HG03520 (cell line): ENCODE measurements at regions not wholly inside any gene's neighbourhood (a gene's known extent, or its start where the extent isn't known, plus 50 kb on each side); places are given as distances from the start of the nearest gene placed in this dataset.

Experiments
- ATAC-seq: cut with Tn5 transposase; IDR thresholded peaks from one replicate; pipeline ENCODE4 v1.9.1; 2021; ENCODE audit warnings: mild to moderate bottlenecking, moderate library complexity; ENCODE audit not compliant: unreplicated experiment

DNA sequence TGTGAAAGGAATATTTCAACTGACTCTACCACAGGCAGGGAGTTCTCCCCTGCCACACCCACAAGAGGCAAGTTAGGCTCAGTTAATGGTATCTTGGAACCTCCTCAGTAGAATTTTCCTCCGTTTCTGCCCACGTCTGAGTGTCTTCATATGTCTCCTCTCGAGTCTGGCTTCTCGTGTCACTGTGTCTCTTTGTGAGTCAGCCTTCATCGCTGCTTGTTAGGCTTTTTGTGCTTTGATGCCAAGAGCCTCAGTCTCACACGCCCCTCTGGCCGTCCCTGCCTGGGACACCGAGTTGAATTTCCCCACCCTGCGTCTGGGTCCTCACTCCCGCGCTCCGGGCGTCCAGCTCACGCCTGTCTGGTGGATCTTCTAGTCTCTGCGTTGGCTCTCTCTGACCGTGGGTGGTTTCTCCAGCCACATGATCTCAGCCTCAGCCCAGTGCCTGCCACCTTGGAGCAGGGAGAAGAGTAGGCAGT lies 125.7 kb upstream of the GADD45A start:
- ATAC-seq: no peak

DNA sequence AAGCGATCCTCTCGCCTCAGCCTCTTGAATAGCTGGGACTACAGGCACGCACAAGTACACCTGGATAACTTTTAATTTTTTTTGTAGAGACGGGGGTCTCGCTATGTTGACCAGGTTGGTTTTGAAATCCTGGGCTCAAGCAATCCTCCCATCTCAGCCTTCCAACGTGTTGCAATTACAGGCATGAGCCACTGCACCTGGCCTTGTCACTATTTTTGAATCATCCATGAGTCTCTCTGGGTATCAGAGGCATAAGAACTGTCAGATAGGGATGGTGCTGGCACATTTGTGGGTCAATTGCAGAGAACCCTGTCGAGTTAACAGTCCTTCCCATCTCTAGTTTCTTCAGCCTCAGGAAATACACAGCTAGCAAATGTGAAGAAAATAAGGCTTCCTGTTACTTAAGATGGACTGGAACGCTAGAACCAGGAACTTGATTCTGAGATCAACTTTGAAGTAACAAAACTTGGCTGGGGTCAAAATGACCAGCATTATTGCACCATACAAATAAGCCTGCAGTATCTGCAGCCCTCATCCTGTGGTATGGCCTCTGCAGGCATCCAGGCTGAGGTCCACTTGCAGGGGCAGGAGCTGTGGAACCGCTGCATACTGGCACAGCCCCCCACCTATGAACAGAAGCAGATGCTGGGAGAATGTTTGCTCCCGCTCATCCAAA lies 124.3 kb upstream of the GADD45A start:
- no peak for ATAC-seq

DNA sequence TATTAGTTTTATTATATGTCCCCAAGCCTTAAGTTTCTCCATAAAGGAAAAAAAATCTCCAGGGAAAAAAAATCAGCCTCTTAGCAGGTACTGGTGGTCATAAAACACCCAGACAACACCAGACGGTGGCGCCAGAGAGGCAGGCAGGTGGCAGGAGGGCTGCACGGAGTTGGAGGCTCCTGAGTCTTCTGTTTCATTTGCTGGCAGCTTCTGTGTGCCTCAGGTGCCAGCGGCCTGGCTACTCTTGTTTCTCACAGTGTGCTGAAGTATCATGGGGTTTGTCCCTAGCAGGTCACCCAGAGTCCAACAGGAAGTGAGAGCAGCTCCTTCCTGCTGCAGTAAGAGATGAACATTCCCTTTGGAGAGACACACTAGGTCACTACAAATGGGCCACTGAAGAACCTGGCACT lies 123.3 kb upstream of the GADD45A start:
- peak; percentile 86 for ATAC-seq

DNA sequence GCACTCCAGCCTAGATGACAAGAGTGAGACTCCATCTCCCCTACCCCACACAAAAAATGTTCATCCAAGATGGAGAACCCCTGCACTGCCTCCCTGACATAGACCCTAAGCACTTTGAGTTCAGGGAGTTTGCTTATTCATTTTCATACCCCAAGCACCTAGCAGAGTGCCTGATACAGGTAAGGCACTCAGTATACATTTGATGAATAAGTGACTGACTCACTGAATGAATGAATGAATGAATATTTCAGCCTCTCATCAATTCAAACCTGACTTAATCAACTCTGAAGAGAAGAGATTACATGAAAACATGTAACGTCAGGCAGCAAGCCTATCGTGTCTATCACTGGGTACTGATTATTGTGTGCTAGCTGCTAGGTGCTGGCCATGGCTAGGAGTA lies 121.3 kb upstream of the GADD45A start:
- ATAC-seq: no peak

DNA sequence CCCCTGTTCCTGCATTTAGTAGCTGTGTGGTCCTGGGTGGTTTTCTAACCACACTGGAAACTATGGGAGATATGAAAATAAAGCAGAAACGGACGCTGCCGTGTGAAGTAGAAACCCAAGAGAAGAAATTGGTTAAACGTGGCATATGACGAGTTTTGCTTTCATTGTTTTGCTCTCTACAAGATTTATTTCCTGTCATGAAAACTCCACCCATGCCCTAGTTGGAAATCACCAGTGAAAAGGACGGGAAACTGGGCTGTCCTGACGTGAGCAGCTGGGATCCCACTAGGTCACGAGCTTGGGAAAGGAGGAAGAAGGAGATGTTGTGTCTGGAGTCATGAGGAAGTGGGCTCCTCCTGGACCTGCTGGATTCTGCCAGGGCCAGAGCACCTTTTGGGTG lies 120.8 kb upstream of the GADD45A start:
- no peak for ATAC-seq

DNA sequence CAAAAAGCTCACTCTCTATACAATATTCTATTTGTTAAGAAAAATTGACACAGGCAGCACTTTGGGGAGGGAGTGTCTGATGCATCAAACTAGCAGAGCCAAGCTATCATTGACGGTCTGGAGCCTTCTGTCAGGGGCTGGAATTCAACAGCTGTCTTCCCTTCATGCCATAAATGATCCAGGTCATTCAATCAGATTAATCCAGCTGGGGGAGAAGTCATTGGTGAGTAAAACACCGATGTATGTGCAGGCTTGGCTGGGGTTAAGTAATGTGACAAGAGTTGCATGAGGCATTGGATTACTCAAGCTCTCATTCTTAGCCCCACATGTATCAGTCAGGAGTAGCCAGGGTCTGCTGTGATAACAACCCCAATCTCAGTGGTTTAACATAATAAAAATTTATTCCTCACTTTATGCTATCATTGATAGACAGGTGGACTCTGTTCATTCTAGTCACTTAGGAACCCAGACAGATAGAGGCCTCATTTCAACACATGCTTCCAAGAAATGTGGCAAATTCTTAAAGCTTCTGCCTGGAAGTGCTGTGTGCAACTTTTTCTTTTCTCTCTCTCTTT lies 118.1 kb upstream of the GADD45A start:
- no peak for ATAC-seq

DNA sequence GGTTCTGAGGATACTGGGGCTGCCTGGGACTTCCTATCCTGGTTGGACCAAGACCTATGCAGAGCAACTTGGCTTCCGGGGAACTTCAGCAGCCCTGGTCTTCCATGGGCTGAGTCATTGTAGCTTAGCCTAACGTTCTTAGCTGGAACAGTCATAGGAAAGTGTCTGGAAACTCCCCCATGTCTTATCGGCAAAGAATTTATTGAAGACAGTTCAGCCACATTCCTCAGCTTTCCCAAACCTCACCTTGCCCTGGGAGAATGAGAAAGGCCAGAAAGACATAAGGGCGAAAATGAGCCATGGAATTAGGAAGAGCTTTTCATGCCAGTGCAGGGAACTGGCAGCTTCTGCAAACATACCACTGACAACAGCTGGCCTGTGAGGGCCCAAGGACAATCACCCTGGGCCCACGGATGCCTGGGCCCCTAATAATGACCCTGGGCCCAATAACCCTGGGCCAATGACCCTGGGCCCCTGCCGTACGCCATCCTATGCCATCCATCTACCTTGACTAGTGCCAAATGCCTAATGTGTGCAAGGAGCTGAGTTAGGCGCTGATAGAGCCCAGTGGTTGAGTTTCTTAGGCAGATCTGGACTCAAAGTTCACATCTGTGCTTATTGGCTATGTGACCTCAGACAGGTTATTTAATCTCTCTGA lies 114.4 kb upstream of the GADD45A start:
- no peak for ATAC-seq

DNA sequence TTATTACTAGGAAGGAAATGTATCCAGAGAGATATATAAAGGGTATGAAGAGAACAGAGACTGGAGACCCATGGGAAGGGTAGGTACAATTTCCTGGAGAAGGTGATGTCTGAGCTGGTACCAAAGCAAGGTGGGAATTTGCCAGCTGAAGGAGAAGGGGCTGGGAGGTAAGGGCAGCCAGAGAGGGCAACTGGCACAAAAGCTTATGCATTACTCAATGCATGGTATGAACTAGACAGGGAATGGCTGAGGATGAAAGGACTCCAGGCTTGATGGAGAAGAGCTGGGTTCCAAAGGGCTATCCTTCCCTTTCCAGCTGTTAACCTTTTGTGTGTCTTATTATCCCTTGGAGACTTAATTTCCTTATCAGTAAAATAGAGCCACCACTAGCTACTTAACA lies 113.6 kb upstream of the GADD45A start:
- ATAC-seq: no peak

DNA sequence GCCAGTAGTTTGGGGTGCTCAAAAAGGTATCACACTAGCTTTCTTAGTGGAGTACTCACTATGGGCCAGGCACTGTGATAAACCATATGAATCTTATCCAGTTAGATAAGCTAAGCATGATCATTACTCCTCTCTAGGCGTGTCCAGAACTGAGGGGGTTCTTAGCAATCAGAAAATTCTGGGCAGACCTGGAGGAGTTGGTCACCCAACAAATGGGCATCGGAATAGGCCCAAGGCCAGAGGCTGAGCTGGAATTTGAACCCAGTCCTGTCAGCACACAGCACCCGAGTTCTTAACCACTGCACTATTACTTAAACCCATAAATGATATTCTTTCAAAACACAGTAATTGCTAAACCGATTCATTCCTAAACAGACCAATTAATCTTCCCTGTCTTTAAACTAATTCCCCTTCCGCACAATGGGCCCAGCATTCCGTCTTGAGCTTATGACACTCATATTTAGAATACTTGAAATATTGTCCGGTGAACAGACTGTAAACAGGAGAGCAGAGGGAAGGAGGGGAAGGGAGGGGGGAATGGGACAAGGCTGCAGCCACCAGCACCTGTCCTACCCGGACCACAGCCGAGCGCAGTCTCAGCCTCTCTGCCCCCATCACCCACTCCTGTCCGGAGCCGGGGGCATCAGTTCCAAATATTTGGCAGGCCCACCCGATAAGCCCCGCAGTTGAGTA lies 113.0 kb upstream of the GADD45A start:
- no peak for ATAC-seq

DNA sequence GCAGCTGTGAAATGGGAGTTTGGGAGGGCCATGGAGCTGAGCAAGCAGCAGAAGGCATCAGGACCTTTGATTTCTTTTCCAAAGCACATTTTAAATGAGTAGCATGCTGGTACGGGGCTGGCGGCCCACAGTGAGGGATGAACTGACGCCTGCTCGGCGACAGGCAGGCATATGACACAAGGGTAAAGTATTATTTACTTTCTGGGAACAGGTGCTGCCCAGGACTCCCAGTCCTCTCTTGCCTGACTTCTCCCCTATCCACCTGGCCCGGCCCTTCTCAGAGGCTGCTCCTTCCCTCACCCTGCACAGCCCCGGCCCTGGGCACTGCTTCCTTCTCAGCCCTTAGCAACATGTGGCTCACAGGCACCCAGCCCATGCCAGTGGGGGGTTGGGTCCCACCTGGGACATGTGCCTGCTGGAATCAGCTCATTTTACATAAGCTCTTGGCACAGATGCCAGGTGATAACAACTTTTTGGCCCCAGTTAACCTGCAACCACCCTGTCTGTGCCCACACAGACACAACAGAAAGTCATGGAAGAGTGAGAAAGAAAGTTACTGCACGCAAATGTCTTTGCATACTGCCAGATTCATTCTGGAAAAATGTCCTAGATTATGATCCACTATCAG lies 112.3 kb upstream of the GADD45A start:
- no peak for ATAC-seq

DNA sequence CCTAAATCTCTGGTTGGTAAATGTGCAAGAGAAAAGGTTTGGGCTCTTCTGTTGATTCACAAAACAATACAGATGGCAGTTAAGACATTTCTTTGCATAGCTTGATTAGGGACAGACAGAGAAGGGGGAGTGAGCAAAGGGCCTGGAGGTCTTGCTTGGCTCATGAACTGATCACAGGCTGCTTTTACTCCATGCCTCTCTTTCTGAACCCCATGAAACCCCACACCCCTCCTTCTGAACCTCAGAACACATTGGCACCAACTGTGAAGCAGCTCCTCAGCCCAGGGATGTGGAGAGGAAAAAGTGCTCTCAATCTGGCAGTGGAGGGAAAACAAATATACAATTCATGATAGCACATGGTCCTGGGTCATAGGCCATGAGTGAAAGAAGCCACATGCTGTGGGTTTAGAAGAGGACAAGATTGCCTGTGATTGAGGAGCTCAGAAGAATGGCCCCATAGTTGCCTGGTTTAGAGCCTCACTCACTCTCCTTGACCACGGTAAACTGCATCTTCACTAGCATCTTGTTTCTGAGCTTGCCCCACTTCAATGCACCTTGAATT lies 111.6 kb upstream of the GADD45A start:
- no peak for ATAC-seq

DNA sequence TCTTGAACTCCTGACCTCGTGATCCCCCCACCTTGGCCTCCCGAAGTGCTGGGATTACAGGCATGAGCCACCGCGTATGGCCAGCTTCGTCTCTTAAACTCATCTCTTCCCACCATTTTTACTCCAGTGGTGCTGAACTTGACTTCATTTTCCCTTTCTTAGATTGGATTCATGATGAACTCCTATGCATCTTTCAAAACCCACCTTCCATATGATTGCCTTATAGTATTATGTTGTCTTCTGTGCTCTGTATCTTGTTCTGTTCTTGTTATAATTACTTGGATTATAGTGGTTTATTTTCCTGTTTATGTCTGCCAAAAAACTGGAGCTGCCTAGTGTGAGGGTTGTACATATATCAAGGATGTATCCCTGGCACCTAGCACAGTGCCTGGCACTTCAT lies 110.8 kb upstream of the GADD45A start:
- no peak for ATAC-seq

DNA sequence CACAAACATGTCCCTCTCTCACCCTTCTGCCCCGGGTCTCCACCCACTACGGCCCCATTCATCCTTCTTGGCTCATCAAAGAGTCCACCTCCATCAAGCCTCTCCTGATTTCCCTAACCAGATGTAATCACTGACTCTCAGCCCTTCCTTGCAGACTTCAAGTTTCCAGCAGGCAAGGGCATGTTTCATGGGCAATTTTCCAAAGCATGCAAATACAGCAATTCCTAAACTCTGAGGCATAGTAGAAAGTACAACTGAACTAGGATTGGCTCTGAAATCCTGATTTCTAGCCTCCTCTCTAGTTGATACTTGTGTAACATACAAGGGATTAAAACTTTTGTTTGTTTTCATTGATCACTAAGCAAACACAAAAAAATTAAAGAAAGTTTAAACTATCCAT lies 109.1 kb upstream of the GADD45A start:
- no peak for ATAC-seq

DNA sequence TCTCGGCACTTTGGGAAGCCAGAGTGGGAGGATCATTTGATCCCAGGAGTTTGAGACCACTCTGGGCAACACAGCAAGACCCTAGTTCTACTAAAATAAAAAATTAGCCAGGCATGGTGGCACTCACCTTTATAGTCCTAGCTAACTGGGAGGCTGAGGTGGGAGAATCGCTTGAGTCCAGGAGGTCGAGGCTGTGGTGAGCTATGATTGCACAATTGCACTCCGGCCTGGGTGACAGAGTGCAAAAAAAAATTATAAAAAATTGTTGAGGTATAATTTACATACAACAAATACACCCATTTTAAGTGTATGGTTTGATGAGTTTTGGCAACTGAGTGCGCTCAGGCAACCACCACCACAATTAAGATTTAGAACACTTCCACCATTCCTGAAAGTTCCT lies 108.5 kb upstream of the GADD45A start:
- ATAC-seq: no peak

DNA sequence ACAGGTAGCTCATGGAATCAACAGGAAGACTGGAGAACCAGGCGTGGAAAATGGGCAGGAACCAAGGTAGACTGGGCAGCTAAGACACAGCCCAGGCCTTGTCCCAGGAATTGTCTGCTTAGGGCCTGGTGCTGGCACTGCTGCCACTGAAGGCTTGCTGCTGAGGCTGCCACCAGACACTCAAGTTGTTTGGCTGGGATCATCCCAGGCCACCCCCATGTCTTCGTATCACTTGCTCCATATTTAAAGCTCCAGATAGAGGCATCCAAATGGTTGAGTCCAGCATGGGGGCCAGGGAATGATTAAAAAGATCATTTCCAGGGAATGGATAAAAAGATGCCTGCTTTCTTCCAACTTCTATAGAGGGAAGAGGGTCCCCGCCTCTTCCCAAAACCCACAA lies 107.4 kb upstream of the GADD45A start:
- no peak for ATAC-seq

DNA sequence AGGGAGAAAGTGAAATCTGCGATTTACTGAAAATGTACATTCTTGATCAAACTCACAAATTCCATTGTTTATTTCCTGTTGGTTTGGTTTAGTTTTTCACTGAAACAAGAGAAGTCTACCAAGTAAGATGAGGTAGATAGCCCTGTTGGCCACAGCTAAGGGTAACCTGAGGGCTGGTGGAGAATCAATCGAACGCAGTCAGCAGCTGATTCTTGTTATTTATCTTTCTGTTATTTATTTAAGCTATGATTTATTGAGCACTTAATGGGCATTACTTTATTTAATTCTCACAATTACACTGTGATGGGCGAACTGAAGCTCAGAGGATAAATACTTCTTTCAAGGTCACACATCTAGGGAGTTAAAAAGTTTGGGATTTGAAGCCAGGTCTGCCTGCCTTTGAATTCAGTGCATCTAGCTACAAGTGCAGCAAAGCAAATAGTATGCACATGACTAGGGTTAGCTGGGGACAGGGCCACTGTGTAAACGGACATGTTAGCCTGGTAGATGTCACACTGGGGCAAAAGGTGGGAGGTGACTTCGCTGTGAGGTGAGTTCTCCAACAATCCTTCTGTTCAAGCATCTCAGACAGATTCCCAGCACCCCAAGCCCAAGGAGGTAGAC lies 106.5 kb upstream of the GADD45A start:
- ATAC-seq: no peak

DNA sequence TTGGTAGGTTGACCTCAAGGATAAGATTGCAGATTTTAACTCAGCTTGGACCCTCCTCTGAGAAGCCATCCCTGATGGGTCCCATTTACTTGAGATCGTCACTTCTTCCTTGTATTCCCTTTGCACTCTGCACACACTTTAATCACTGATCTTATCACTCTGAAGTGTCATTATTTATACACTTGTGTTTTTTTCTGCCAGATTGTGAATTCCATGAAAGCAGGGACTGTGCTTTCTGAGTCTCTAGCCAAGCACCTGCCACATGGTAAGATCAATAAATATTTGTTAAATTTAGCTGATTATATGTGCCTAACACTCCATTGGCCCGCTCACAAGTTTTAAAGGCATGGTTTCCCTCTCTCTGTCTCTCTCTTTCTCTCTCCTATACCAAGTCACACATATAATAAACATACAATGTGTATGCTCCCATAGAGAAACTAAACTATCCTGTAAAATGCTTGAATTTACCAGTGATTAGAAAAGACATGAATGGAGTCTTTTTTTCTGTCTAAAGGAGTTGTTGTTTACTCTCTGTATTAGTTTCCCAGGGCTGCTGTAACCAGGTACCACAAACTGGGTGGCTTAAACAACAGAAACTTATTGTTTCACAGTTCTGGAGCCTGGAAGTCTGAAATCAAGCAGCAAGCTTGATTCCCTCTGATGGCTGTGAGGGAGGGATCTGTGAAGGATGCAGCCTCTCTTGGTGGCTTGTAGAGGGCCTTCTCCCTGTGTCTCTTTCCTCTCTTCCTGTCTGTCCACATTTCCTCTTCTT lies 105.2 kb upstream of the GADD45A start:
- no peak for ATAC-seq

DNA sequence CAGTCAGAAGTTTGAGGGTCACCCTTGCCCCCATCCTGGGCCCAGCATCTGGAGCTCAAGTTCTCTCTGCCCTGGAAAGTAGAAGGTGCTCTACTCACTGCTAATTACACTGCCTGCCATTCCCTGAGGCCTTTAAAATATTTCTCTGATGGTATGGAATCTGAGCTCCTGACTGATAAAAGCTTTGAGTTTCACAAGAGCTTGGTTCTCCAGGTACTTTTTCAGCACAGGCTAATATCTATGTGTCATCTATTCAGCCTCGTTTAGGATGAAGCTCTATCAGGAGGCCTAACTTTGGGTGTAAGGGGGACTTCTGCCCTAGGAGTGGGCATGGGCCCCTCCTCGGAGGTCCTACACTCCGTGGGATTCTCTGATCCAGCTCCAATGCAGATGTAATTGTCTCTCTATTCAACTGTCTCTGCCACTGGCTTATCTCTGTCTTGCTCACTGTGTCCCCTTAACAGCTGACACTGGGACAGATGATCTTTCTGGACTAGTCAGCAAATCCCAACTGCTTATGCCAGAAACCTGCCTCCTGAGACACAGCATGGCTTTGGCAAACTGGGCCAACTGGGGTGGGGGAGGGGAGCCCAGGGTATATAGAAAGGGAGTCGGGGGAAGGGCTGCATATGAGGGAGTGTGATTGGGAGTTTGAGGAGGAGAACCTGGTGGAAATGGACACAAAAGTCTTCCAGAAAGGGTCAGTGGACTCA lies 104.2 kb upstream of the GADD45A start:
- no peak for ATAC-seq
